ENCODE measurements at regions not wholly inside any gene's neighbourhood (a gene's known extent, or its start where the extent isn't known, plus 50 kb on each side); places are given as distances from the start of the nearest gene placed in this dataset.

GRCh38 chr2:226652983-226653765, 146.4 kb downstream of the IRS1 start:
- no peak for DNase-seq

- no peak for DNase-seq
Observed at GRCh38 chr2:226652369-226652768, 147.3 kb downstream of the IRS1 start.

GRCh38 chr2:226649871-226650660, 149.6 kb downstream of the IRS1 start:
- DNase-seq, result peak; percentile 71

- no peak for DNase-seq
Observed at GRCh38 chr2:226649201-226649600, 150.4 kb downstream of the IRS1 start.

- no peak for DNase-seq
Observed at GRCh38 chr2:226647621-226648518, 151.8 kb downstream of the IRS1 start.

GRCh38 chr2:226644399-226644865, 155.2 kb downstream of the IRS1 start:
- no peak for DNase-seq

GRCh38 chr2:226643946-226644282, 155.7 kb downstream of the IRS1 start:
- DNase-seq, result no peak

GRCh38 chr2:226643030-226643945, 156.3 kb downstream of the IRS1 start:
- DNase-seq, result no peak

- no peak for DNase-seq
Observed at GRCh38 chr2:226641008-226641407, 158.6 kb downstream of the IRS1 start.

- no peak for DNase-seq
Observed at GRCh38 chr2:226640501-226640900, 159.1 kb downstream of the IRS1 start.

GRCh38 chr2:226639550-226639949, 160.1 kb downstream of the IRS1 start:
- DNase-seq, result no peak

GRCh38 chr2:226638576-226638975, 161.0 kb downstream of the IRS1 start:
- DNase-seq, result no peak

GRCh38 chr2:226637383-226637782, 162.2 kb downstream of the IRS1 start:
- no peak for DNase-seq

GRCh38 chr2:226636586-226636985, 163.0 kb downstream of the IRS1 start:
- DNase-seq, result no peak

- no peak for DNase-seq
Observed at GRCh38 chr2:226634943-226635604, 164.5 kb downstream of the IRS1 start.

GRCh38 chr2:226631671-226632070, 167.9 kb downstream of the IRS1 start:
- DNase-seq, result no peak

GRCh38 chr2:226631187-226631586, 168.4 kb downstream of the IRS1 start:
- no peak for DNase-seq

- DNase-seq, result no peak
Observed at GRCh38 chr2:226625946-226626345, 173.7 kb downstream of the IRS1 start.

GRCh38 chr2:226623587-226624368, 175.8 kb downstream of the IRS1 start:
- DNase-seq, result no peak

GRCh38 chr2:226622484-226622883, 177.1 kb downstream of the IRS1 start:
- no peak for DNase-seq

GRCh38 chr2:226620176-226620575, 179.4 kb downstream of the IRS1 start:
- DNase-seq, result no peak
